ENCODE measurements at regions not wholly inside any gene's neighbourhood (a gene's known extent, or its start where the extent isn't known, plus 50 kb on each side); places are given as distances from the start of the nearest gene placed in this dataset.

DNA sequence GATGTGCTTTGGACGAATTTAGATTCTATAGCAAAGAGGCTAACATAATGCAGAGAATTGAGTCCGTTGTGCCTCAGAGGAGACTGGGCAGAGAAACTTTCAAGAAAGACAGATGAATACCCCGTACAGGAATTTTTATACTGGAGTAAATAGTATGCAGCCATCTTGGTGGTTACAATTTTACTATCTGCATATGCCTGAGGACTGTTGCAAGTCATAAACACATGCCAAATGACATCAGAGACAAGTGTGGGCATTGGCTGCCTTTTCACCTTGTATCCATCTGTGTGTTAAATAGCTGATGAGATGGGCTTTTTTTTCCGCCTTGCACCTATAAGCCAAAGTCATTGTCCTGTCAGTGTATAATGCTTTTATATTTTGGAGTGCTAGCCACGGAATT is 267.5 kb upstream of the SP4 start:
- no peak for DNase-seq

- DNase-seq = no peak
These were observed 259.9 kb upstream of the SP4 start for GRCh38 chr7:21167942-21168341.

DNA sequence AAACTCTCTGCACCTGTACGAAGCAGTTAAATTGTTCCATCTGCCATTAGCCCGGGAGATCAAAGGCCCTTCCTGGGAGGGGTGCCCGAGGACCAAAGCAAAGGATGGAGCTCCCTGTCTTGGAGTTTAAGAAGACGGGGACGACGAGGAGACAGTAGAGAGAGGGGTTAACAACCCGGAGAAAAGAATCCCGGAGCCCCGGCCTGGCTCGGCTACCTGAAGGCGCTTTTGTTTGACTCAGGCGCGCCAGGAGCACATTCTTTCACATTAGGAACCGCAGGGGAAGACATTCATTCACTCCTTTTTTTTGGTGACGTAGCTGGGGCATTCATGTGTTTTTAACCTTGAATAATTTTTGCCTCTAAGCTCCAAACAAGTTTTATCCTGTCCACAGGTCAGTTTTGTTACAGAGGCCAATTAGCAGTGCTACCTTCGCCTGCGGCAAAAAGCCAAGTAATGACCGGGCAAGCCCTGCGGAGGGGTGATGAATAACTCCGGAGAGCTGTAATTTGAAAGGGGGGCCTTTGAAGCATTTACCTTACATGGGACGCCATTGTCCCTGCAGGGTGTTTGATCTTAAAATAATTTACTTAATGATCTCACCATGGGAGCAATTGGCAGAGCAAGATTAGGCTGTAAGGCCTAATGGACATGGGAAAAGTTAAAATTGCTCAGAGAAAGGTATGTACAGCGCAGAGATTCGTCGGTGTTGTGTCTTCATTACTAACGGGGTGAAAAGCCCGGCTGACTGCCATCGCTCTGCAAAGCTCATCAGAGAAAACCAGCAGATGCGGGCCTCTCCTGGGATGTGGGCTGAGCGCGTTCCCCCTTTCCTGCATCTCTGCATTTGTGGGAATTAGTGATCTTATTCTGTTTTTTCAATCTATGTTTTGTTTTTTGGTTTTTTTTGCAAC is 258.0 kb upstream of the SP4 start:
- DNase-seq = no peak

DNA sequence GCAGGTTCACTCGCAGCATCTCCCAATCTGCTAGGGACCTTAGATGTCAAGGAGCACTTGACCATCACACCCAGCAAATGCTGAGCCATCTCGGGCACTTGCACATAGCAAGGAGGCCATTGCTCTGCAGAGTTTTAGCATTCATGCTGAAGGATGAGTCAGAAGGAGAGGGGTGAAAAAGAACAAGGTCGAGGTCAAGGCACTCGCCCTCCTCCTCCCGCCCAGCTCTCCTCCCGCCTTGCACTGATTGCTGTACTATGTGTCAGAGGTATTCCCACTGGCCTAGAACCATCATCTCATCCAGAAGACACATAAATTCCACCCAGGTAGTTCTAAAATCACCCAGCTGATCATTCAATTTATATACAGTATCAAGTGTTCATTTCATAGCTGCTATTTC is 255.1 kb upstream of the SP4 start:
- no peak for DNase-seq

DNA sequence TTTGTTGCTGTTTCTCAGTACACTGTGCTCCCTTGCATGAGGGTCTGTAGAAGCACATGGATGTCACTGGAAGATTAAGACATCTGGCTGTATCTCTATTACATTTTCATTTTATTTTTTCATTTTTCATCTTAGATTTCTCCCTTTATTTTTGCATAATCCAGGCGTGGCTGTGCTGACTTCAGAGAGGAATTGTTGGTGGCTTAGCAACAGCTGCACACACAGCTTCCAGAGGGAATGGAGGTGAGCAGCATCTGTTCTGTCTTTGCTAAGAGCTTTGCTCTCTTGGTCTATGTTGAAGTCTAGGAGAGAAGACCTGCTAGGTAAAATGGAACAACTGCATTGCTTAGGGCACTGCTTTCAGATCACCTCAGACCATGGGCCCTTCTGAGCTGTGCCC is 254.4 kb upstream of the SP4 start:
- no peak for DNase-seq

- no peak for DNase-seq
These were observed 252.2 kb upstream of the SP4 start for GRCh38 chr7:21175714-21176113.

DNA sequence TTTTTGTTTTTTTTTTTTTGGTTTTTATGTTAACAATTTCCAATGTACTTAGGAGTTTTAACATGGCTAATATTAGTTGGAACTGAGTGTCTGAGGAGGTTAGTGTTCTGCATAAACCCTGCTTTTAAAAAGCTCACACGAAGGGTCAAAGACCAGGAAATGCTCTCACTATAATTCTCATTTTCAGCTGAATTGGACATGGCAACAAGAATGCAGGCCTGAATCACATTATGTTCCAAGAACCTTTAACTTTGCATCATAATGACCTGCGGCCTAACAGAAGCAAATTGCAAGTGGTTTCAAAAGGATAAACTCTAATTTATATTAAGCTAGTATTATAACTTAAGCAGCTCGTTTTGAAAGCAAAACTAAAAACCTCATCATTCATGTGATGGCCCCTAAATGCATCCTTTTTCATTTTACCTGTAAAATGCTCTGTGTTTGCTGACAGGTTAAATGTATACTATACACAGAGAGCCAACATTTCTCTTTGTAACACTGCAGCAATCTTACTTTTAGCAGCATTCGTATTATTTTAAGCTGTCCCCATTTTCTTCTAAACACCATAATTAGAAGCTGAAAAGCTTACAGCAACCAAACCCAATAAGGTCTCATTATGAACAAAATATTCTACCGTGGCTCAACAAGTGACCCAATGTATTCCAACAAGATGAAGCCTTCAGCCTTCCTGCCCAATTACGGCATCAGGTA is 242.8 kb upstream of the SP4 start:
- DNase-seq = no peak

- no peak for DNase-seq
These were observed 242.1 kb upstream of the SP4 start for GRCh38 chr7:21185653-21186265.

- no peak for DNase-seq
These were observed 236.4 kb upstream of the SP4 start for GRCh38 chr7:21191321-21192073.

DNA sequence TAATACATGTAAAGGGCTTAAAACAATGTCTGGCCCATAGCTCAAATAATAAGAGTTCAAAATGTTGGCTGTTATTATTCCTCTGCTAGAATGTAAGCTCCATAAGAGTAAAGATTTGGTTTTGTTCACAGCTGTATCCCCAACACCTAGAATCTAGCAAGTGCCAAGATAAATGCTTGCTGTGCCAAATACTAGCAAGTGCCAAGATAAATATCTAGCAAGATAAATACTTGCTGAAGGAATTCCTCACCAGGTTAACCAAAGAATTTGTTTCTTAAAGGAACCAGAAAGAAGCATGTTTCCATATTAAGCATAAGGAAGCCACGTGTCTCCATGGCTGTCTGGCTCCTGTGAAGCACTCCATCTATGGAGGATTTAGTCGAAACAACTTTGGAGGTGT is 235.2 kb upstream of the SP4 start:
- no peak for DNase-seq

DNA sequence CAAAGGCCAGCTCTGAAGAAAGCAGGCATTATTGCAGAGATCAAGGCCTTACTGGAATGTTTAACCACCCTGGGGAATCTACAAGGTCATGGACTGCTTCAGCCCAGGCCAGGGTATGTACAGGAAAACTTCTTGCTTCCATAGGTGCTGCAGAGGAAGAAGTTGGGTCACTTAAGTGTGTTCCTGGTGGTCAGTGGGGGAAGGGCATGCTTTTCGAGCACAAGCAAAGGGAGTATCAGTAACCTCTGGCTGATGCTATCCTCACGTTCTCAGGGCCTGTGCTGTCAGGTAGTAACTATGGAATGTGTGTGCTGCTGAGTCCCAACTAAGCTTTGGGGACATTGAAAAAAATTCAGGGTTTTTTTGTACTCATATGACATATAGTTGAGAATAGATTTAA is 234.0 kb upstream of the SP4 start:
- DNase-seq = no peak

- DNase-seq = no peak
These were observed 232.9 kb upstream of the SP4 start for GRCh38 chr7:21194936-21195335.

DNA sequence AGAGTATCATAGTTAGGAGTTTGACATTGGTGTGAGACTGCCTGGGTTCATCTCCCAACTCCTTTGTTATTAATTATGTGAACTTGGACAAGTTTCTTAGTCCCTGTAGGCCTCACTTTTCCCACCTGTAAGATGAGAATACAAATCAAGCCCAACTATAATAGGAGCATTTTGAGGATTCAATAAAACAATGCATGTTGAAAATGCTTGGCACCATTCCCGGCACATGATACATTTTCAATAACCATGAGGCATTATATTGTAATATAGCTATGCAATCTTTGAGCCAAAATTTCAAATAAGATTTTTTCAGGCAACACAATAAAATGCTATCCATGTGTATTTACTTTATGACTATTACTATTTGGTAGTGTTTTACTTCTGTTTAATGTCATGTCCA is 229.0 kb upstream of the SP4 start:
- DNase-seq = no peak

DNA sequence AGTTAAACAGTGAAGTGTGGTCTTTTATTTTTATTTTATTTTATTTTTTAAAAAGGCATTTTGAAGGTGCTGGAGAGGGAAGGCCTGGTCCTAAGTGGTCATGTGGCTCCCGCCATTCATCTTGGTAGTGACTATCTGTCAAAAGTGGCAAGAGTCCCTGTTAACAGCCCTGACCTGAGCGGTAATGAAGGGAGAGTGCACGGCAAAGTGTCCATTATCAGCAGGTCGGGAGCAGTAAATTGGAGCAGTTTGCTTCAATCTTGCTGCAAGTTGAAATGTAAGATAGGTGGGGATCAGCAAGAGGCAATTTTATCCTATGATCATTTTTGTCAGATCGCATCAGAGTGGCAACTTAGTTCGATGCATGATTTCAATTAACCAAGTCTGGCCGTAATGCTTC is 227.4 kb upstream of the SP4 start:
- no peak for DNase-seq

DNA sequence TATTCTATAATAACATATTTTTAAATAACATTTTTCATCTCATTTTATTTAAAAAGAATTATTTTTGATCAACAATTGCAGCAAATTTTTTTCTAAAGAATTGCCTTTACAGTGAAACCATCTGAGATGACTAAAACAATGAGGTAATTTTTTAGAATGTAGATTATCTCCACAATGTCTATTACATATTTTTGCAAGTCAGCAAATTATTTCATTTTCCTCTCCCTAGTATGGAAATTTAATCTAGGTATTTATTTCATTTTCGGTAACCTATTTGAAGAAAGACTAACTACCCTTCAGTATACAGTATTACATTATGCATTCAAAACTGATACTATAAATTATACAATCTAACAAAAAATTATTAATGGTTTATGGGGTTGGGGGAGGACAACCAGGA is 213.2 kb upstream of the SP4 start:
- no peak for DNase-seq

DNA sequence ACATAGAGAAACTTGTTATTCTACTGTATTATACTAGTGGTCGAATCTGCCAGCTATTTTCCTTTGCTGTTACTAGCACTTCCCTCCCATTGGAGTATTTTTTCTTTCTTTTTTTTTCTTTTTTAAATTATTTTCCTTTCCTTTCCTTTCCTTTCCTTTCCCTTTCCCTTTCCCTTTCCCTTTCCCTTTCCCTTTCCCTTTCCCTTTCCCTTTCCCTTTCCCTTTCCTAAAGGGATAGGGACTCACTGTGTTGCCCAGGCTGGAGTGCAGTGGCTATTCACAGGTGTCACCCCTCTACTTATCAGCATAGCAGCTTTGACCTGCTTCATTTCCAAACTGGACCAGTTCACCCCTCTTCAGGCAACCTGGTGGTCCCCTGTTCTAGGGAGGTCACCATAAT is 212.6 kb upstream of the SP4 start:
- no peak for DNase-seq

DNA sequence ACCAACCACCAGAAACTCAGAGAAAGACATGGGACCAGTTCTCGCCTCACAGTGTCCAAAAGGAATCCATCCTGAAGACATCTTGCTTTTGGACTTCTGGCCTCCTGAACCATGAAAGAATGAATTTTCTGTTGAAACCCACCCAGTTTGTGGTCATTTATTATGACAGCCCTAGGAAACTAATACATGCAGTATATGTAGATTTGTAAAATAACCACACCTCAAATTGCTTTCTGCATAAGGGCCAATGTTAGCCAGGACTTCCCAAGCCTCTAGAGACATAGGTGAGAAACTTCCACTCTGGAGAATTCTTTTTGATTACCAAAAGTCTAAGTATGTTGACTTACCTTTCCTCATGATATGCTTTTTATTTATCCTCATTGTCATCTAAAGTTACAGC is 210.5 kb upstream of the SP4 start:
- no peak for DNase-seq

GRCh38 chr7:21218155-21218554 is 209.7 kb upstream of the SP4 start:
- DNase-seq = no peak

DNA sequence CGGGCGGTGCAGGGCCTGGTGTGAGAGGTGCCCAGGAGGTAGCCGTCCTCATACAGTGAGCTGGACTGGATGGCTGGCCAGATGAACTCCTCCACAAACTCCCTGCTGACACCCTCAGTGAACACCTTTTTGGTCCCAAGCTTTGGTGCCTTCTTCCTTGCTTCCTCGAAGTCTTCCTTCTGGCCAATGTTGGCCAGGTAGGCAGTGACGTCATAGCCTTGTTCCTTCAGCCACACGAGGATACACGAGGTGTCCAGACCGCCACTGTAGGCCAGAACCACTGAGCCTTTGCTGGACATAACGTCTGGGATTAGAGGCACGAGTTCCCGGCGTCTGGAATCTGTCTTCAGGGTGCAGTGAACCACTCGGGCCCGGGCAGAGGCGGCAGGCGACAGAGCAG is 206.8 kb upstream of the SP4 start:
- no peak for DNase-seq

DNA sequence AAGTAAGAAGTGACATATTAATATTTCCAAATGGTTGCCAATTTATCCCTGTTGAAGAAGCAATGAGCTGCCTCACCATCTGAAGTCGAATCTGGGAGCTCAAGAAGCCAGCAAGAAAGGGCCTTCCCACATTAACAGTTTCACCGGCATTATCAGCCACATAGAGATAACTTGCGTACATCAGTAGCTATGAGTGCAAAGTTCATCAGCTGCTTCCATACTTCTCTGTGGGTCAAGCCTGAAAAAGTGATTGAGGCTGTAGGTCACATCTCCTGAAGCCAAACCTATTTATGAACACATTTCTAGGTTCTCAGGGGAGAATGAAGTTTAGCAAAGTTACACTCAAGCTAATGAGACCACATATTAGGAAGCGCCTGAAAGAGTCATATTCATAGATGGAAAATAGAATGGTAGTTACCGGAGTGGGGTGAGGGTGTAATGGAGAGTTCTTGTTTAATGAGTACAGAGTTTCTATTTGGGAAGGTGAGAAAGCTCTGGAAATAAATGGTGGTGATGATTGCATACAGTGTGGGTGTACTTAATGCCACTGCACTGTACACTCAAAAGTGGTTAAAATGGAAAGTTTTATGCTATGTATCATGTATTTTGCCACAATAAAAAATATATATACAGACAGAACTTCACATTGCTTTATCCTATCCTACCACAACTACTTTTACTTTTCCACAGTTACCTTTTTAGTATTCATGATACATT is 189.3 kb upstream of the SP4 start:
- no peak for DNase-seq

DNA sequence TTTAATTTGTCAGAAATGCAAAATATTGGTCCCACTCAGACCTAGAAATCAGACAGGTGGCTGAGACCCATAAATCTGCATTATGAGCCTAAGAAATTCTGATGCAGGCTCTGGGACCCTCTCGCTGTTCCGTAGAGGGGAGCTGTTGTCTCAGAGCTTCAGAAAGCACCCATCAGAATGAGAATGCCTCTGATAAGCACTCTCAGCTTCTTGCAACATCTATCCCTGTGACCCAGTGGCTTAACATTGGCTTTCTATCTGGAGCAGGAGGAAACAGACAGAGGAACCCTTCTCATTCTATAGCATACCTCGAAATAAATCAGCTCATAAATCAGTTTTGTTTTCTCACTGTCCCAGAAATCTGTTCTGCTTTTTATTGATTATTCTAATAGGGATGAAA is 184.6 kb upstream of the SP4 start:
- DNase-seq = no peak

DNA sequence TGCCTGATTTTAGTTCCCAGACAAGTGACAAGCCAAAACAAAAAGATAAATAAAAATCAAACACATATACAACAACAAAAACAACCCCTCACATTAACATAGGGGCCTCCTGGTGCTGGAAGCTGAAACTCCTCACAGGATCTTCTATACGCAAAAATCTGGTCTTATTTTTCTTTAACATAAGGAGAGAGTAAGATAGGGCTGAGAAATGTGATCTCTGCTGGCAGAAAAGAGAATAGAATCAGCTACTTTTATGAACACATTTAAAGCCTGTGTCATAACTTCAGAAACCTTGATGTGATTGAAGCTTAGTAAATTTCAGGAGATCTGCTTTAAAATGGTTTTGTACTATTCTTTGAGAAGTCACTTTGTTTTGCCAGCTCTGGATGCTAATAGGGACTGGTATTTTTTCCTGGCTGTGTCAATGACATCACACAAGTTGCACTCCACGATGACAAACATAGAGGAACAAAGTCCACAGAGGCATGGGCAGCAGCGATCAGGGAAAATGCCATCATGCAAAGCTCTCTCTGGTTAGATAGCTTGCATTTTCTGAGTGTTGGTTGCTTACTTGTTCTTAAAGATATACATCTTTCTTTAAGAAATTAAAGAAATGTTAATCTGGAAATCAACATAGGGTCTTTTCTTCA is 176.6 kb upstream of the SP4 start:
- DNase-seq = no peak
